HG03354 (cell line): ENCODE measurements at regions not wholly inside any gene's neighbourhood (a gene's known extent, or its start where the extent isn't known, plus 50 kb on each side); places are given as distances from the start of the nearest gene placed in this dataset.

Experiments
- ATAC-seq: cut with Tn5 transposase; IDR thresholded peaks from one replicate; pipeline ENCODE4 v1.9.1; 2021; ENCODE audit warnings: mild to moderate bottlenecking; ENCODE audit not compliant: unreplicated experiment, poor library complexity, severe bottlenecking

DNA sequence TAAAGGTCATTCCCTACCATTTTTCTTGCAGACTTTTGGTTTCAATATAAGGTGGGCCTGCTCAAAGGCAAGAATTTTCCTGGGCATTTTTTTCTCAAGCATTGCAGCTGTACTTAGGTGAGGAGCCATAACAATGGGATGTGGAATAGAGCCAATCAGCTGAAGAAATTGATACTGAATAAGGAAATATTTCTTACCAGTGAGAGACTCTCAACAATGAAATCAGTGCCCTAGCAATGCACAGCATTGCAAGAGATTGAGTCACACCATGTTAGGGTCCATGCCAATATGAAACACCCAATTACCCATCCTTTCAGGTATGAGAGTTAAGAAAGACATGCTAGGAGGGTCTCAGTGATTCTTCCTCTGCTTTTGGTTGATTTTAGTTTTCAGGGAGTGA is 237.6 kb downstream of the SOX9 start:
- ATAC-seq, result no peak

DNA sequence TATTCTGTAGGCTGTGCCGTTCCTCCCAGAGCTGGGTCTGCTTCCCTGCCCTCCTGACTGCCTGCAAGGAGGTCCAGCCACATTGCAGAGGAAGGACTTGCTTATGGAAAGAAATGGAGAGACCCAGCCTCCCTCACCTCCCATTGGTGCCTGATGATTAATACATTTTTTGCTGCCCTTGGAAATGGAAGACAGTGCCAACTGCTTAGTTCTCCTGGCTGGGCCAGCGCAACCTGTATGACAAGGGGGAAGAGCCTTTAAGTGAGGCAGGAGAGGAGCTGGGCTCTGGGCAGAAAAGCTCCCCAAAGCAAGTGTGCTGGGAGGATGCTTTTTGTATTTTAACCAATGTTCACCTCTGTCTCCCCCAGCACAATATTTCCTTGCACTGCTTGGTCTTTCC is 238.5 kb downstream of the SOX9 start:
- ATAC-seq, result no peak

- ATAC-seq, result no peak
Observed at GRCh38 chr17:72359811-72360210, 239.0 kb downstream of the SOX9 start.

GRCh38 chr17:72360386-72360940 is 239.6 kb downstream of the SOX9 start:
- no peak for ATAC-seq

DNA sequence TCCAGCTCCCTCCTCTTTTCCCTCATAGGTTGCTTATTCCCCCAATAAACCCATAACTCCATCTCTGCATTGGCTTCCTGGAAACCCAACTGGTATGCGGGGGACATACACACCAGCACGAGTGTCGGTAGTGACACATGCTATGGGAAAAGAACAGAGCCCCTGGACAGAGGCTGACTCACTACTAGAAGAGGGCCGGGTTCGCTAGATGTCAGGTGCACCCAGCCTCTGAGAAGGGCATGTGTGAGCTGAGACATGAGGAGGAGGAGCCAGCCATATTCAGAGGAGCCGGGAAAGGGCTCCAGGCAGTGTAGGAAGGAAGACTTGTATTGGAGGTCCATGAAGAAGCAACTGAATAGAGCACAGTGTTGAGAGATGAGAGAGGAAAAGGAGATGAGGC is 241.1 kb downstream of the SOX9 start:
- no peak for ATAC-seq

DNA sequence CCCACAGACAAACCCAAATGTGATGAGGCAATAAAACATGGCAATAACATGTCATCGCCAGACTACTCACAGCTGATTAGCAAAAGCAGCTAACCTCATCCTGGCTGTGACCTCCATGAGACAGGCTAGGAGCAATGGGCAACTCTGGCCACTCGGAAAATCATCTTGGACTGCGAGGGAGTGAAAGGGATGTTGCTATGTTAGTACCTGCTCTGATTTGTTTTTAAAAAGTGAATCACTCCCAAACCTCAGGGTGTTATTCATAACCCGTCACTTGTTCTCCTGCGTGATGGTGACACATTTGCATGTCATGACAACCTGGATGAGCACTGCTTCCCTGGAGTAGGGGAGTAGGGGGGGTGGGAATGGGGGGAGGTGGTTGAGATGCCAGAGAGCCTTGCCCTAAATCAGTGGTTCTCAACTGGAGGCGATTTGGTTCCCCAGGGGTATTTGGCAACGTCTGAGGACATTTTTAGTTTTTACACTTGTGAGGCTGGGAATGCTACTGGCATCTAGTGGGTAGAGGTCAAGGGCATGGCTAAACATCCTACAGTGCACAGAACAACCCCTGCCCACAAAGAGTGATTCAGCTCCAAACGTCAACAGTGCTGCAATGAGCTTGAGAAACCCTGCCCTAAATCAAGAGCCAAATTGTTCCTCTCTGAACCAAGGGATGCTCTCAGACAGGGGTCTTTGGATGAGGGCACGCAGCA is 241.7 kb downstream of the SOX9 start:
- ATAC-seq, result no peak

DNA sequence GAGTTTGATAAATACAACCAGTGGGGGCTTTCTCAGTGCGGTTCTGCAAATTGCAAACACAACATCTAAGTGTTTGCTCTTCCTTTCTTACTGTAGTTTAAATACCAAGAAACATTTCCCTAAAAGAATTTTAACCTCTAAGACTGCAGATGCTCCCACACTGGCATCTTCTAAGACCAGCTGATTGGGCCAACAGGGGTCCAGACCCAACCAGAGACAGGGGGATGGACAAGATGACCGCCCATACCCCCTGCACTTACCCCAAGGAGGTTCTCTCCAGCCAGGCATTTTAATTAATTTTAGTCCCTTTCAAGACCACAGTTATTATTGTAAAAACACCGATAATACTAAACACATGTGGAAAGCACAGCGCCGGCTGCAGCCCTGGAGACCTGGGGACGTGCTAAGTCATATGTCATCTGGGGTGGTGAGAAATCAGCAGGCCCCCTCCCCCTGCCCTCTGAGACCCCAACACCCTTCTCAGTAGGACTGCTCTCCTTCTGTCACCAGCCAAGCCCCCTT is 242.3 kb downstream of the SOX9 start:
- ATAC-seq, result no peak

DNA sequence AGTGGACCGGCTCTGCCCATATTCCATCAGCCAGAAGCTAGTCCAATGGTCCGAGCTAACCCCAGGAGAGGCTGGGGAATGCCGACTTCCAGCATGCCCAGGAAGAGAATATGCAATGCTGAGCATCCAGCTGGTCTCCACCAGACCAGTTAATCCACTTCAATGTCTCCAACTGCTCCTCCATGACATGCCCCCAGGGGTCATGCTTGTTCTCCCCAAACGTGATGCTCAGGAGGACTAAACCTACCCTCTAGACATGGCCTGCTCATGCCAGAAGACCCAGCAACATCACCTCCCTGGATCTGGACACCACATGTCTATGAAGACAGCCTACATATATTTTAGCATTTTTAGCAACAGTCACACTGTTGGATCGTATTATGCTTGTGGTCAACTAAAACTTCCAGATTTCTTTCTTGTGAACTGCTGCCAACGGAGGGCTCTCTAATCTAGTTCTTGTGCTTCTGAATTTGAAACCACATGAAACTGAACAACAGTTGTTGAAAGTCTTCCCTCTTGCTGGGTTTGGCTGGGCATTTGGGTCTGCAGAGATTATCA is 245.1 kb downstream of the SOX9 start:
- ATAC-seq, result no peak

DNA sequence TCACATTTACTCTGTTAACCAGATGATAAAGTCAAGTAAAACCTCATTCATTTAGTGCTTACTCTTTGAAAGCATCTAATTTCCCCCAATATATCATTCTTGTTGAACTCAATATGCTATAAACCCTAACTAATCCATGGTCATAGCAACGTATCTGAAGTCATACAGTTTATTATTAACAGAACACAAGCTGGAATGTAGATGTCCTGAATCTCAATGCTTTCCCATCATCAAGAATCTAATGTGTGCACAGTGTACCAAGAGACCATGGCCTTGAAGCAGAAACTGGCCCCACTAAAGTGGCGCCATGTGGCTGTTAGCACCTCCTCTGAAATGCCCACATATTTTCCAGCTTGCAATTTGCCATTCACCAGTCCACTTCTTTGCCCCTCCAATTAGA is 245.8 kb downstream of the SOX9 start:
- no peak for ATAC-seq

GRCh38 chr17:72368191-72368590 is 247.4 kb downstream of the SOX9 start:
- ATAC-seq, result no peak

GRCh38 chr17:72369366-72369765 is 248.5 kb downstream of the SOX9 start:
- ATAC-seq, result no peak

GRCh38 chr17:72370819-72371218 is 250.0 kb downstream of the SOX9 start:
- no peak for ATAC-seq

DNA sequence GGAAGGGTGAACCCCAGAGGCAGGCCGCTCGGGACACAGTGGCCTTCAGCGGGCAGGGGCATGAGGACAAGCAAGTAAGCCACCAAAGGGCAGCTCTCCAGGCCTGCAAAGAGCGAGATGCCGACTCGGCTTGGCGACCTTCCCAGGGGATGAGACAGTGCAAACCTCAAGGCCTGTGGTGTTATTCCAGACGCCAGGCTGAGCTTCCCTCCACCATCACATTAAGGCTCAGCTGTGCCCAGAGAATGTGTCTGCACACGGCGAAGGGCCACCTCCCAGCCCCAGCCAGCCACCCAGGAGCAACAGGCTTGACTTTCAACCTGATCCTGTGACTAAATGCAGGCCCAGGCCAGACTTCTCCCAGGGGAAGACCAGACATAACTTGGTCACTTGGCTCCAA is 251.4 kb downstream of the SOX9 start:
- no peak for ATAC-seq

GRCh38 chr17:72373910-72374741 is 253.3 kb downstream of the SOX9 start:
- no peak for ATAC-seq

DNA sequence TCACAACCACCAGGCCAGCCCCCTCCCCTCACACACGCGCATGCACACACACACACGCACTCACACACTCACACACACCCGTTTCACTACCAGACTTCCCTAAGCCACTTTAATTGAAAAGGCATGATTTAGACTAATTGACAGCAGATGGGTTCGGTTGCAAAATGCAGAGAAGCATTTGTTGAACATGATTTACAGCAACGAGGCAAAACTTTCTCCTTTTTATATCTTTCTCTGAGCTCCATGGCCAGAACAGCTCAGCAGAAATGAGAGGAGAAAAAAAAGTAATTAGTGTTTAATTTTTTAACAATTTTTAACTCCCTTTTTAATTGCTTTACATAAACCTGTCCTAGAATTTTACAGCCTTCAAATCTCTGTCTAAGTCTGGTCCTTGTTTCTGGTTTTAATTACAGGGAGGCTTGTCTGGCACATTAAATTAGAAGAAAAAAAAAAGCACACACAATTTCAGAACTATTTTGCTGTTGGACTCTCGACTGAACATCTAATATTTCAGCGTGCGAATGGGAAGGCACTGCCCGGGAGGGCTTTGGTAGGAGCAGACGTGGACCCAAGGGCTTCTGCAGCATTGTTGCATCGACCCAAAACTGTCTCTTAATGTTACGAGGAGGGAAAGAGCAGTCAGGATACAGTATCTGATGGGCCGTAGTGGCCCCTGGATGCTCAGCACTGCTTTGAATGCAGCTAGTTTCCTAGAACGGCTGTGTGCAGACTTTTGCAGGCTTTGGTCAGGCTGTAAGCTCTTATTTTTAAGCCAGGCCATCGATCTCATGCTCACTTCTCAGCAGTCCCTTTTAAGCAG is 255.9 kb downstream of the SOX9 start:
- no peak for ATAC-seq

- no peak for ATAC-seq
Observed at GRCh38 chr17:72378414-72379390, 257.9 kb downstream of the SOX9 start.

- no peak for ATAC-seq
Observed at GRCh38 chr17:72379516-72379915, 258.7 kb downstream of the SOX9 start.

DNA sequence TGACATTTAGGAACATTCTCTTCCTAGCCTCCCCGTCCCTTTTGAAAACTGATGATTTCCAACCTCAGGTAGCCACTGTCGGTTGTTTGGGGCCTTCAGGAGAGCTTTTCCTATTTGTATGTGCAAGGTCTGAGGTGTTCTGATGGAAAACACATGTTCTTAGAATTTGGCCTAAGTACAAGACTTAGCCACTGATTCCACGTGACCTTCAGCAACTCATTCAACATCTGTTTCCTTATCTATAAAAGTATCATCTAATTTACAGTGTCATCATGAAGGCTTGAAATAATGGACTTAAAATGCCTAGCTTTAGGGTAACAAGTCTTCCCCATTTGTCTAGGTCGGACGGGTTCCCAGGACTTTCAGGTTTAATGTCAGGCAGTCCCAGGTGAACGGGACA is 259.3 kb downstream of the SOX9 start:
- ATAC-seq, result no peak

- no peak for ATAC-seq
Observed at GRCh38 chr17:72380737-72381136, 259.9 kb downstream of the SOX9 start.
